Skeletal muscle tissue (tissue), 3 donors: ENCODE measurements at regions not wholly inside any gene's neighbourhood (a gene's known extent, or its start where the extent isn't known, plus 50 kb on each side); places are given as distances from the start of the nearest gene placed in this dataset.

Experiments
- H3K27ac ChIP-seq: one replicate; pipeline ENCODE4 v1.7.0; 2013; ENCODE audit warnings: mild to moderate bottlenecking, low read depth, low read length, inconsistent platforms
- H3K27me3 ChIP-seq, 3 donors: one replicate each; pipeline ENCODE4 v1.7.0; 2013; ENCODE audit warnings: low read length in 3 of 3; ENCODE audit not compliant: control insufficient read depth in 3 of 3, insufficient read depth in 3 of 3
- H3K36me3 ChIP-seq, 3 donors: one replicate each; pipeline ENCODE4 v1.7.0; 2013; ENCODE audit warnings: low read length in 3 of 3; ENCODE audit not compliant: control insufficient read depth in 3 of 3, insufficient read depth in 3 of 3
- H3K4me1 ChIP-seq, 3 donors: one replicate each; pipeline ENCODE4 v1.7.0; 2013; ENCODE audit warnings: low read length in 3 of 3, mild to moderate bottlenecking in 3 of 3; ENCODE audit not compliant: control insufficient read depth in 3 of 3, insufficient read depth in 3 of 3
- H3K4me3 ChIP-seq, 3 donors: one replicate each; pipeline ENCODE4 v1.7.0; 2013; ENCODE audit warnings: low read length in 3 of 3
- H3K9ac ChIP-seq, 3 donors: one replicate each; pipeline ENCODE4 v1.7.0; 2013; ENCODE audit warnings: low read length in 3 of 3, mild to moderate bottlenecking in 3 of 3, moderate library complexity in 2 of 3, low read depth in 1 of 3
- H3K9me3 ChIP-seq, 3 donors: one replicate each; pipeline ENCODE4 v1.7.0; 2013; ENCODE audit warnings: low read length in 3 of 3; ENCODE audit not compliant: control insufficient read depth in 3 of 3
- donor health status: Osteomylitis.

DNA sequence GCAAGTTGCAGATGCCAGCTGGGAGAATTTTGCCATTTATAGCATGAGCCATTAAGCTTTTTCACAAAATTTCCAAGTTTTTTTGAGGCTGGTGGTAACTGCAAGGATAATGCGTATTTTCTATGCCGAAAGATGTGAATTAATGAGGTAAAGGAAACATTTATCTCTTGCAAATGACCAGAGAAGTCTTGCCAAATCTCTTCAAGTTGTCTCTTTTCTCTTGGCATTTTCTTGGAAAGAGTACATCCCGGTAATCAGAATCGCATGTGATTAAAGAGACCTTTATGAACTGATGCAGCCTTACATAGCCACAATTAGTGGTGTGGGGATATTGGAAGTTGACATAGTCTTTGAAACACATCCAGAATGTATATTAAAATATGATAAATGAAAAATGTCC, 136.5 kb upstream of the MMADHC start:
- Histone ChIP-seq H3K36me3 (no peaks in the 10 kb centered on the region), H3K9ac (no peak overlapping the region), H3K27ac (no peak overlapping the region), H3K4me3 (no peak overlapping the region), H3K4me1 (no peaks in the 10 kb centered on the region), H3K27me3 (no peaks in the 10 kb centered on the region), H3K9me3 (no peaks in the 10 kb centered on the region)

DNA sequence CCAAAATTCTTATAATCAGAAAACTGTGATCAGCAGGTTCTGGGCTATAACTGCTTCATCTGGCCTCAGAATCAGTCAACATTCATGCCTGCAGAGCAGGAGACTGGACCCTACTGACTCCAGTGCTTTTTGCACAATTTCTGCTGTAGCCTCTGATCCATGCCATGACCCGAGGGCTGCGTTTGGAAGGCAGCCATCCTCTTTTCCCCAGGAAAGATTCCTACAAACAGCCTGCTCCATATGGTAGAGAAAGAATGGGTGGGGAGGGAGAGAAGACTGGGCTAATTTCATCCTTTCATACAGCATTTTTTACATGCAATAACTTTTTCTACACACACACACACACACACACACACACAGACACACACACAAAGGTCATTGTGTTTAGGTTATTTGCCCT, 133.0 kb upstream of the MMADHC start:
- H3K27me3 ChIP-seq: no peaks in the 10 kb centered on the region
- H3K9ac ChIP-seq: no peak overlapping the region
- no peak overlapping the region for H3K4me3 ChIP-seq
- H3K4me1 ChIP-seq: no peaks in the 10 kb centered on the region
- H3K36me3 ChIP-seq: no peaks in the 10 kb centered on the region
- H3K9me3 ChIP-seq: no peaks in the 10 kb centered on the region
- H3K27ac ChIP-seq: no peak overlapping the region

DNA sequence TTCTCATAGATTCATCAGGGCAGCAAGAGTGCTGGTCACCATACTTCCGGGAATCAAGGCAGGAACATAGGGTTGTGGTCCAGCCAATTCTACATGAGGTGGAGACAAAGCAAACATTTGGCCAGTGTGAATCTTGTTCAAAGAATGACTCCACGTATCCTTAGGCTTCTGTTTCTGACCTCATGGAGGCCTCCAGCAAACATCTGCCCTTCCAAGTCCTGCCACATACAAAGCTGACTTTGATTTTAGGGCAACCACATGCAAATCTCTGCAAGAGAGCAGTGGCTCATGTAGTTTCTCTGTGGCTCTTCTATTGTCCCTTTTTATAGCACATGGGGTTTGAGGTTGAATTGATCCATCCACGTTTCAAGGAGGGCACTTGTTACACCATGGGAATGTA, 132.1 kb upstream of the MMADHC start:
- no peak overlapping the region for H3K9ac ChIP-seq
- no peaks in the 10 kb centered on the region for H3K27me3 ChIP-seq
- no peak overlapping the region for H3K4me3 ChIP-seq
- H3K9me3 ChIP-seq: no peaks in the 10 kb centered on the region
- no peaks in the 10 kb centered on the region for H3K4me1 ChIP-seq
- no peak overlapping the region for H3K27ac ChIP-seq
- no peaks in the 10 kb centered on the region for H3K36me3 ChIP-seq

DNA sequence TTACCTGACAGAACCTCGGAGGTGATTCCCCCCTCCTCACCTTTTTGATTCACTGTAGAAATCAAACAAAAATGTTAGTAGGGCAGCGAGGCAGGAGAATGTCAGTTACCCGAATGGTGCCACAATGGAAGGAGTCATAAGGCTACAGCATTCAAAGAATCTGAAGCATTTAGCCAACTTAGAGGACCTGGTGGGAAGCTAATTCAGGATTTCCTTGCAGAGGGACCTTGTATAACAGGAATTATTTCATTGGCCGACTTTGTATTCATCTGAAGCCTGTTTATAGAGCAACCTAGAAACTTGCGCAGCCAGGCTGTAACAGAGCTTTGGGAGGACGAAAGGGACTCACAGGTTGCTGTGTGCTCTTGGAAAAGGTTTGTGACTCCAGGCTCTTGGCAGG, 129.1 kb upstream of the MMADHC start:
- Histone ChIP-seq H3K4me1 (no peaks in the 10 kb centered on the region), H3K9me3 (no peaks in the 10 kb centered on the region), H3K27me3 (no peaks in the 10 kb centered on the region), H3K4me3 (no peak overlapping the region), H3K27ac (no peak overlapping the region), H3K9ac (no peak overlapping the region), H3K36me3 (no peaks in the 10 kb centered on the region)

DNA sequence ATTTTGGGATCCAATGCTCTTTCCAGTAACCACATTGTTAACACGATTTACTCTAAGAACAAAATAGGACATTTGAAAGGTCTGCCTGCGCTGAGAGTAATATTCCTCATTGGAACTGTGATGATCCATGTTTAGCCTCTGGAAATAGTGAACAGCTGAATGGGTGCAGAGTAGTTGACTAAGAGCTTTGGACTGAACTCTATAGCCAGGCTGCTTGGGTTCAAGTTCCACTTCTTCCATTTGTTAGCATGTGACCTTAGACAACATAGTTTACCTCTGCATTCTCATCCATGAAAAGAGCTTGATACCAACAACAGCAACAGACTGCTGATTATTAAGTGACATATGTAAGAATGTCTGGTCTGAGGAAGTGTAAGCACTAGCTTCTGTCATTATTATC, 128.3 kb upstream of the MMADHC start:
- Histone ChIP-seq H3K36me3 (no peaks in the 10 kb centered on the region), H3K9ac (no peak overlapping the region), H3K4me3 (no peak overlapping the region), H3K9me3 (no peaks in the 10 kb centered on the region), H3K27me3 (no peaks in the 10 kb centered on the region), H3K27ac (no peak overlapping the region), H3K4me1 (no peaks in the 10 kb centered on the region)

DNA sequence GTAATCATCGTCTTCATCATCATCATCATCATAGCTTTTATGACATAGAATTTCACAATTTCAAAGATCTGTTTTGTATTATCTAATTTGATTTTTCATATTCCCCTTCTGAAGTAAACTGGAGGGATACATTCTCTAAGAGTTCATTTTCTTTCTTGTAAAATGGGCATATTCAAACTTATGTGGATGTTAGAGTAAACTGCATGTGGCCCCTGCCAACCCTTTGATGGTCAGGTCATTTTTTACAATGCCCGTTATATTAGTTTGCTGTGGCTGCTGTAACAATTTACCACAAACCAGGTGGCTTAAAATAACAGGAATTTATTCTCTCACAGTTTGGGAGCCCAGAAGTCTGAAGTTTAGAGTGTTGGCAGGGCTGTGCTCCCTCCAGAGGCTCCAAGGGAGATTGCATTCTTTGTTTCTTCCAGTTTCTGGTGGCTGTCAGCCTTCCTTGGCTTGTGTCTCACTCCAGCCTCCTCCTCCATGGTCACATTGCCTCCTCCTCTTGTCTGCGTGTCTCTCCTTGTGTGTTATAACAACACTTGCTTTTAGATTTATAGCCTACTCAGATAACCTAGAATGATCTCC, 127.5 kb upstream of the MMADHC start:
- no peak overlapping the region for H3K9ac ChIP-seq
- no peak overlapping the region for H3K27ac ChIP-seq
- no peak overlapping the region for H3K4me3 ChIP-seq
- no peaks in the 10 kb centered on the region for H3K27me3 ChIP-seq
- H3K9me3 ChIP-seq: no peaks in the 10 kb centered on the region
- no peaks in the 10 kb centered on the region for H3K36me3 ChIP-seq
- H3K4me1 ChIP-seq: no peaks in the 10 kb centered on the region

DNA sequence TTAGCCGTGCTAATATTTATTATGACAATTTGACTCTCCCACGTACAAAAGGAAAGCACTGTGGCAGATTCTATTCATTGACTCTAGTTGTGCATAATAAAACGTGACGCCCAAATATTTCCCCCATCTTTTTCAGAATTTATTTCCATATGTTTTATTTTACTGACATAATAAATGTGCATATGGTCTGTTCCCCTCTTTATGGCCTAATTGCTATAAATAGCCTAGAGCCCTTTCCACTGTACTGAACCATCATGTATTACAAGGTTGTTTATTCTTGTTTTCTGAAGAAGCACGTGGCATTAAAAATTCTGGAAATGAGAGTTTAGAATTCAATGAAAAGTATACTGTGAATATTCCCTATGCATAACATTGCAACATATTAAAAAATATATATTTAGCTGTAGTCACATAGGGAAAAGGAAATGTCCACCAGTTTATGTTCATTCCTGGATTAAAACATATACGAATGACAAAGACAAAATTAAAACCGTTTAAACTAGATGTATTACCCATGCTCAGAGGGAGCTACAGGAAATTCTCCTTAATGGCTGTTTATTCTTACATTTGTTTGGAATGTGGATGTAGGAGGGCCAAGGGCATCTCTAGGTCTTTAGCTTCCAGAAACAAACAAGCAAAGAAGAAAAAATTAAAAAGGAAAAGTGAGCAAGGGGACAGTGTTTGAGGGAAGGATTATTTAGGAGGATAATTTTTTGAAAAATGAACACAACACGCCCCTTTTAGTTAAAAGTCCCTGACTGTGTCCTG, 122.1 kb upstream of the MMADHC start:
- no peaks in the 10 kb centered on the region for H3K4me1 ChIP-seq
- H3K4me3 ChIP-seq: no peak overlapping the region
- no peaks in the 10 kb centered on the region for H3K27me3 ChIP-seq
- H3K27ac ChIP-seq: no peak overlapping the region
- H3K9ac ChIP-seq: no peak overlapping the region
- H3K9me3 ChIP-seq: peaks cover 0 to 2% (median 0%) of the 10 kb centered on the region in 3 donors
- H3K36me3 ChIP-seq: no peaks in the 10 kb centered on the region

DNA sequence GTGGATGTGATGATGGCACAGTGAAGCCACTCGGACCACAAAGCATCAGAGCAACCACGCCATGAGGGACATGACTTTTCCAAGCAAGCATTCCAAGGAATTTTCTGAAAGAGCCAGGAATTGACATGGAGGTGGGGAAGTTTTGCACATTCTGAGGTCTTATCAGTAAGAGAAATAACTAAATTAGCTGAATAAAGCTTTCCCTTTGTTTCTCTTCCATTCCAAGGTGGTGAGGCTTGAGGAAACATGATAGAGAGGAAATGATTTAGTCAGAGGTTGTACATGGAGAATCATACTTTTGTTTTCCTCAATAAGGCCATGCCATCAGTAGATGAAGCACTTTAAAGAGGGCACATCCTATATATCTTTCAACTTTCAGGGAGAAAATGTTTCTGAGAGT, 115.7 kb upstream of the MMADHC start:
- no peaks in the 10 kb centered on the region for H3K4me1 ChIP-seq
- no peaks in the 10 kb centered on the region for H3K27me3 ChIP-seq
- H3K27ac ChIP-seq: no peak overlapping the region
- no peaks in the 10 kb centered on the region for H3K36me3 ChIP-seq
- H3K4me3 ChIP-seq: no peak overlapping the region
- H3K9ac ChIP-seq: no peak overlapping the region
- peaks cover 0 to 2% (median 0%) of the 10 kb centered on the region in 3 donors for H3K9me3 ChIP-seq

DNA sequence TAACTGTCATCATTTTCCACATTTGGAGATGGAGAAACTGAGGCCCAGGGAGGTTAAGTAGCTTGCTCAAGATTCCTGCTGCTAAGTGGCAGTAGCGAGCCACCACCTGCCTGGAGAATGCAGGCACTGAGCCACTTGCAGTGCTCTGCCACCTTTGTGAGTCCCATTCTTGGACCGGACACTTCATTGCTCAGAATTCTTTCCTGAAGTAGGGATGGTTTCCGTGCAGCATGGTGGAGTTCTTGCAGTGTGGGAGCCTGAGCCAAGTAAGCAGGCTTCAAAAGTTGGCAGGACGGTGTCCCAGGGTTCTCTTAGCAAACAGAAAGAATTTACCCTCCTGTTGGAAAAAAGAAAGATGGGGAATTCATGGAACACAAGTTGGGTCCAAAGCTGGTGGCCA, 115.0 kb upstream of the MMADHC start:
- peaks cover 0 to 2% (median 0%) of the 10 kb centered on the region in 3 donors for H3K9me3 ChIP-seq
- H3K36me3 ChIP-seq: no peaks in the 10 kb centered on the region
- H3K9ac ChIP-seq: no peak overlapping the region
- H3K4me1 ChIP-seq: no peaks in the 10 kb centered on the region
- H3K27ac ChIP-seq: no peak overlapping the region
- H3K27me3 ChIP-seq: no peaks in the 10 kb centered on the region
- H3K4me3 ChIP-seq: no peak overlapping the region

DNA sequence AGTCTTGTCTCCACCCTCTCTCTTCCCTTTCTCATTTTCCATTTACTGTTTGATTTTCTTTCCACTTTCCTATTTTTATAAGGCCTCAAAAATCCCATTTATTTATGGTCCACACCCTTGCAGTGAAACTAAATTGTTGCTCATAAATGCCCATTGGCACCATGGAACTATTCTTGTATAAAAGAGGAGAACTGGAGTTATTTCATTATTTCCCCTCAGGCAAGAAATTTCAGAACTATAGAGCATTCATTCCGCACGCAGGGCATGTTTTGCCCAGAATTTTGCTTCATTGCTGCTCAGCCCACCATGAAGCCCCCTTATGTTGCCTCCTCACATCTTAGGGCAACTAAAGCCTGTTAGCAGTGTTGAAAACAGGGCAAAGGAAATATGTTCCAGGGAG, 113.7 kb upstream of the MMADHC start:
- Histone ChIP-seq H3K4me3 (no peak overlapping the region), H3K9ac (no peak overlapping the region), H3K9me3 (no peaks in the 10 kb centered on the region), H3K36me3 (no peaks in the 10 kb centered on the region), H3K27me3 (no peaks in the 10 kb centered on the region), H3K27ac (no peak overlapping the region), H3K4me1 (no peaks in the 10 kb centered on the region)
